ENCODE measurements at regions not wholly inside any gene's neighbourhood (a gene's known extent, or its start where the extent isn't known, plus 50 kb on each side); places are given as distances from the start of the nearest gene placed in this dataset.

- DNase-seq (ENCODE audit: low read depth) = no peak
Measured at GRCh38 chr10:44822966-44823365, 88.2 kb upstream of the TMEM72 start.

GRCh38 chr10:44824607-44825006 is 86.5 kb upstream of the TMEM72 start:
- no peak for DNase-seq (ENCODE audit: low read depth)
- H3K4me3 ChIP-seq (ENCODE audit: low read depth, low read length) = no peak overlapping the region
- TF ChIP-seq CTCF (IDR thresholded peaks at IDR 0.05; ENCODE audit: low read depth, low read length, missing control alignments) = no peak

More at GRCh38 chr10:44822966-44823365, 88.2 kb upstream of the TMEM72 start:
- no peak for TF ChIP-seq CTCF (IDR thresholded peaks at IDR 0.05; ENCODE audit: low read depth, low read length, missing control alignments)
- no peak overlapping the region for H3K4me3 ChIP-seq (ENCODE audit: low read depth, low read length)

GRCh38 chr10:44827431-44828006 is 83.6 kb upstream of the TMEM72 start:
- H3K4me3 ChIP-seq (ENCODE audit: low read depth, low read length) = no peak overlapping the region
- DNase-seq (ENCODE audit: low read depth) = no peak
- TF ChIP-seq CTCF (IDR thresholded peaks at IDR 0.05; ENCODE audit: low read depth, low read length, missing control alignments) = no peak

- no peak for TF ChIP-seq CTCF (IDR thresholded peaks at IDR 0.05; ENCODE audit: low read depth, low read length, missing control alignments)
- no peak for DNase-seq (ENCODE audit: low read depth)
- no peak overlapping the region for H3K4me3 ChIP-seq (ENCODE audit: low read depth, low read length)
Measured at GRCh38 chr10:44828508-44829142, 82.5 kb upstream of the TMEM72 start.

GRCh38 chr10:44829426-44829825 is 81.7 kb upstream of the TMEM72 start:
- no peak for DNase-seq (ENCODE audit: low read depth)
- no peak for TF ChIP-seq CTCF (IDR thresholded peaks at IDR 0.05; ENCODE audit: low read depth, low read length, missing control alignments)
- H3K4me3 ChIP-seq (ENCODE audit: low read depth, low read length) = no peak overlapping the region

GRCh38 chr10:44830022-44830421 is 81.1 kb upstream of the TMEM72 start:
- no peak for TF ChIP-seq CTCF (IDR thresholded peaks at IDR 0.05; ENCODE audit: low read depth, low read length, missing control alignments)
- no peak overlapping the region for H3K4me3 ChIP-seq (ENCODE audit: low read depth, low read length)
- no peak for DNase-seq (ENCODE audit: low read depth)

- no peak overlapping the region for H3K4me3 ChIP-seq (ENCODE audit: low read depth, low read length)
- TF ChIP-seq CTCF (IDR thresholded peaks at IDR 0.05; ENCODE audit: low read depth, low read length, missing control alignments) = no peak
- no peak for DNase-seq (ENCODE audit: low read depth)
Measured at GRCh38 chr10:44831581-44831980, 79.6 kb upstream of the TMEM72 start.

All from GM12864 (cell line).